Tibial nerve (tissue), 3 donors: ENCODE measurements at regions not wholly inside any gene's neighbourhood (a gene's known extent, or its start where the extent isn't known, plus 50 kb on each side); places are given as distances from the start of the nearest gene placed in this dataset.

Source experiments
- POLR2A ChIP-seq, 2 donors: fragments of 450-650 bp; IDR thresholded peaks; one replicate each; pipeline ENCODE4 v1.6.1; 2017; ENCODE audit warnings: antibody characterized with exemption in 2 of 2, mild to moderate bottlenecking in 2 of 2, moderate library complexity in 2 of 2
- TF ChIP-seq, protein P1 (sequence below), 5 experiments: fragments of 200-600 bp in 3 of 5; fragments of 450-650 bp in 2 of 5; sonication (generic) in 3 of 5; IDR thresholded peaks; one replicate each; pipeline ENCODE4 v1.5.1; 2016 to 2019; ENCODE audit warnings: antibody characterized with exemption in 5 of 5, mild to moderate bottlenecking in 3 of 5, moderate library complexity in 2 of 5

DNA sequence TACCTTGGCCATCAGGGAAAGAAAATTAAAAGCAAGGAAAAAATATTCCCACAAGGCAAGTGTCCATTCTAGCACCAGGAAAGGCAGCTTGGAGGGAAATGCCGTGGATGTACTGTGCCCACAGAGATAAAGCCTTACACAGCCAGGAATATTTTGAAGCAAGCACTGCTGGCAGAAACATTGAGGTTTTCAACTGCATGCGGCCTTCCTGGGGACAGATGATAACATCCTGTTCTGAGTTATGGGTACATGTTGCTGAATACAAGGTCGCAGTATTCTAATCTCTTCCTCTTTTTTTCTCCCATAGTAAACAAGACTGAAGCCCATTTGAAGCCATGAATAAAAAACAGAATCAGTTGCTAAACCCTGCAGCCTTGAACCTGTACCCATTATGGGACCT, 197.1 kb downstream of the BTG1 start:
- TF ChIP-seq, protein P1, sequence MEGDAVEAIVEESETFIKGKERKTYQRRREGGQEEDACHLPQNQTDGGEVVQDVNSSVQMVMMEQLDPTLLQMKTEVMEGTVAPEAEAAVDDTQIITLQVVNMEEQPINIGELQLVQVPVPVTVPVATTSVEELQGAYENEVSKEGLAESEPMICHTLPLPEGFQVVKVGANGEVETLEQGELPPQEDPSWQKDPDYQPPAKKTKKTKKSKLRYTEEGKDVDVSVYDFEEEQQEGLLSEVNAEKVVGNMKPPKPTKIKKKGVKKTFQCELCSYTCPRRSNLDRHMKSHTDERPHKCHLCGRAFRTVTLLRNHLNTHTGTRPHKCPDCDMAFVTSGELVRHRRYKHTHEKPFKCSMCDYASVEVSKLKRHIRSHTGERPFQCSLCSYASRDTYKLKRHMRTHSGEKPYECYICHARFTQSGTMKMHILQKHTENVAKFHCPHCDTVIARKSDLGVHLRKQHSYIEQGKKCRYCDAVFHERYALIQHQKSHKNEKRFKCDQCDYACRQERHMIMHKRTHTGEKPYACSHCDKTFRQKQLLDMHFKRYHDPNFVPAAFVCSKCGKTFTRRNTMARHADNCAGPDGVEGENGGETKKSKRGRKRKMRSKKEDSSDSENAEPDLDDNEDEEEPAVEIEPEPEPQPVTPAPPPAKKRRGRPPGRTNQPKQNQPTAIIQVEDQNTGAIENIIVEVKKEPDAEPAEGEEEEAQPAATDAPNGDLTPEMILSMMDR (IDR thresholded peaks at IDR 0.05): no peak
- no peak for TF ChIP-seq POLR2A (IDR thresholded peaks at IDR 0.05)
